Peyer's patch (tissue), 4 donors: ENCODE measurements at regions not wholly inside any gene's neighbourhood (a gene's known extent, or its start where the extent isn't known, plus 50 kb on each side); places are given as distances from the start of the nearest gene placed in this dataset.

ENCODE experiments used
- POLR2A ChIP-seq, 2 donors: fragments of 450-650 bp; IDR thresholded peaks; one replicate each; pipeline ENCODE4 v1.5.1; 2017; ENCODE audit warnings: antibody characterized with exemption in 2 of 2, mild to moderate bottlenecking in 2 of 2, moderate library complexity in 2 of 2
- TF ChIP-seq, protein P1 (sequence below), 6 experiments: fragments of 450-650 bp in 4 of 6; fragments of 200-600 bp in 2 of 6; sonication (generic) in 1 of 6; IDR thresholded peaks; one replicate each; pipeline ENCODE4 v1.5.1; 2017 to 2019; ENCODE audit warnings: antibody characterized with exemption in 6 of 6, mild to moderate bottlenecking in 3 of 6, moderate library complexity in 1 of 6

DNA sequence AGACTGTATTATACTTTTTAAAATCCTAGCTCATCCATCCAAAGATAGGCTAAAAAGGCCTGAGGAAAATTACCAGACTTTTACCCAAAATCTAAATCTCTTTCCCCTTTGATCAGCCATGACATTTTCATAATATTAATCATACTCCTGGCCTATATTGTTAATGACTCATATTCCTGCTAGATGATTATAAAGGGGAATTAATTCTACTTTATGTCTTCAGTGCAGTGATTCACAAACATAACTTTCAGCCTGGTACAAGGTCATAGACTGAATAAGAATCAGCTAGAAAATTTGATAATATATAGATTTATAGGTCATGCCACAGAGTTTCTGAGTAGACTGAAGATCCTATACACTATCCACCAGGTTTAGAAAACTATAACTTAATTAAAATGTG lies 1905.4 kb downstream of the C4orf33 start:
- TF ChIP-seq POLR2A (IDR thresholded peaks at IDR 0.05), result no peak
- TF ChIP-seq, protein P1, sequence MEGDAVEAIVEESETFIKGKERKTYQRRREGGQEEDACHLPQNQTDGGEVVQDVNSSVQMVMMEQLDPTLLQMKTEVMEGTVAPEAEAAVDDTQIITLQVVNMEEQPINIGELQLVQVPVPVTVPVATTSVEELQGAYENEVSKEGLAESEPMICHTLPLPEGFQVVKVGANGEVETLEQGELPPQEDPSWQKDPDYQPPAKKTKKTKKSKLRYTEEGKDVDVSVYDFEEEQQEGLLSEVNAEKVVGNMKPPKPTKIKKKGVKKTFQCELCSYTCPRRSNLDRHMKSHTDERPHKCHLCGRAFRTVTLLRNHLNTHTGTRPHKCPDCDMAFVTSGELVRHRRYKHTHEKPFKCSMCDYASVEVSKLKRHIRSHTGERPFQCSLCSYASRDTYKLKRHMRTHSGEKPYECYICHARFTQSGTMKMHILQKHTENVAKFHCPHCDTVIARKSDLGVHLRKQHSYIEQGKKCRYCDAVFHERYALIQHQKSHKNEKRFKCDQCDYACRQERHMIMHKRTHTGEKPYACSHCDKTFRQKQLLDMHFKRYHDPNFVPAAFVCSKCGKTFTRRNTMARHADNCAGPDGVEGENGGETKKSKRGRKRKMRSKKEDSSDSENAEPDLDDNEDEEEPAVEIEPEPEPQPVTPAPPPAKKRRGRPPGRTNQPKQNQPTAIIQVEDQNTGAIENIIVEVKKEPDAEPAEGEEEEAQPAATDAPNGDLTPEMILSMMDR (IDR thresholded peaks at IDR 0.05), result no peak
